Stimulated activated CD4-positive, alpha-beta T cell treated with anti-CD3 and anti-CD28 coated beads, Interleukin-4, amount 100 ng/mL, for 24 hours (primary cell): ENCODE measurements at regions not wholly inside any gene's neighbourhood (a gene's known extent, or its start where the extent isn't known, plus 50 kb on each side); places are given as distances from the start of the nearest gene placed in this dataset.
"Not testable (repeated sequence)": the region's sequence is repeated elsewhere in the genome, so short reads cannot be mapped to it uniquely, and the experiment has no call there.

ENCODE experiments used
- DNase-seq: peaks from one replicate; pipeline ENCODE4 v3.0.0-alpha.2; 2020

- DNase-seq: no peak
These were observed 947.5 kb downstream of the ANKRD7 start for GRCh38 chr7:119172043-119172442.

- DNase-seq: no peak
These were observed 951.6 kb downstream of the ANKRD7 start for GRCh38 chr7:119175911-119176627.

GRCh38 chr7:119177863-119178262 lies 953.4 kb downstream of the ANKRD7 start:
- no peak for DNase-seq

GRCh38 chr7:119184124-119184788 lies 959.8 kb downstream of the ANKRD7 start:
- no peak for DNase-seq

- no peak for DNase-seq
These were observed 971.7 kb downstream of the ANKRD7 start for GRCh38 chr7:119196183-119196582.

- no peak for DNase-seq
These were observed 972.8 kb downstream of the ANKRD7 start for GRCh38 chr7:119197172-119197876.

GRCh38 chr7:119197877-119198527 lies 973.5 kb downstream of the ANKRD7 start:
- DNase-seq: no peak

- no peak for DNase-seq
These were observed 995.2 kb downstream of the ANKRD7 start for GRCh38 chr7:119219663-119220062.

- DNase-seq: no peak
These were observed 999.4 kb downstream of the ANKRD7 start for GRCh38 chr7:119223930-119224329.

- no peak for DNase-seq
These were observed 1004.0 kb downstream of the ANKRD7 start for GRCh38 chr7:119228482-119228881.

- no peak for DNase-seq
These were observed 1007.6 kb downstream of the ANKRD7 start for GRCh38 chr7:119232091-119232490.

- DNase-seq: no peak
These were observed 1008.5 kb downstream of the ANKRD7 start for GRCh38 chr7:119233015-119233414.

GRCh38 chr7:119252962-119253361 lies 1020.0 kb upstream of the KCND2 start:
- DNase-seq: no peak

GRCh38 chr7:119254742-119255141 lies 1018.2 kb upstream of the KCND2 start:
- no peak for DNase-seq

- no peak for DNase-seq
These were observed 1017.0 kb upstream of the KCND2 start for GRCh38 chr7:119256001-119256400.

GRCh38 chr7:119256446-119257131 lies 1016.4 kb upstream of the KCND2 start:
- no peak for DNase-seq

GRCh38 chr7:119266790-119267189 lies 1006.2 kb upstream of the KCND2 start:
- DNase-seq: not testable (repeated sequence)

GRCh38 chr7:119270045-119270464 lies 1002.9 kb upstream of the KCND2 start:
- peak; percentile 10 for DNase-seq

GRCh38 chr7:119270644-119271043 lies 1002.3 kb upstream of the KCND2 start:
- DNase-seq: no peak

- DNase-seq: no peak
These were observed 1001.7 kb upstream of the KCND2 start for GRCh38 chr7:119271147-119271779.

- no peak for DNase-seq
These were observed 991.7 kb upstream of the KCND2 start for GRCh38 chr7:119281181-119281846.

- no peak for DNase-seq
These were observed 989.6 kb upstream of the KCND2 start for GRCh38 chr7:119283353-119283752.
